Peyer's patch (tissue), 4 donors: ENCODE measurements at regions not wholly inside any gene's neighbourhood (a gene's known extent, or its start where the extent isn't known, plus 50 kb on each side); places are given as distances from the start of the nearest gene placed in this dataset.

ENCODE experiments used
- POLR2A ChIP-seq, 2 donors: fragments of 450-650 bp; IDR thresholded peaks; one replicate each; pipeline ENCODE4 v1.5.1; 2017; ENCODE audit warnings: antibody characterized with exemption in 2 of 2, mild to moderate bottlenecking in 2 of 2, moderate library complexity in 2 of 2
- TF ChIP-seq, protein P1 (sequence below), 6 experiments: fragments of 450-650 bp in 4 of 6; fragments of 200-600 bp in 2 of 6; sonication (generic) in 1 of 6; IDR thresholded peaks; one replicate each; pipeline ENCODE4 v1.5.1; 2017 to 2019; ENCODE audit warnings: antibody characterized with exemption in 6 of 6, mild to moderate bottlenecking in 3 of 6, moderate library complexity in 1 of 6

GRCh38 chr5:71794061-71794695 is 75.1 kb downstream of the CARTPT start:
- TF ChIP-seq, protein P1, sequence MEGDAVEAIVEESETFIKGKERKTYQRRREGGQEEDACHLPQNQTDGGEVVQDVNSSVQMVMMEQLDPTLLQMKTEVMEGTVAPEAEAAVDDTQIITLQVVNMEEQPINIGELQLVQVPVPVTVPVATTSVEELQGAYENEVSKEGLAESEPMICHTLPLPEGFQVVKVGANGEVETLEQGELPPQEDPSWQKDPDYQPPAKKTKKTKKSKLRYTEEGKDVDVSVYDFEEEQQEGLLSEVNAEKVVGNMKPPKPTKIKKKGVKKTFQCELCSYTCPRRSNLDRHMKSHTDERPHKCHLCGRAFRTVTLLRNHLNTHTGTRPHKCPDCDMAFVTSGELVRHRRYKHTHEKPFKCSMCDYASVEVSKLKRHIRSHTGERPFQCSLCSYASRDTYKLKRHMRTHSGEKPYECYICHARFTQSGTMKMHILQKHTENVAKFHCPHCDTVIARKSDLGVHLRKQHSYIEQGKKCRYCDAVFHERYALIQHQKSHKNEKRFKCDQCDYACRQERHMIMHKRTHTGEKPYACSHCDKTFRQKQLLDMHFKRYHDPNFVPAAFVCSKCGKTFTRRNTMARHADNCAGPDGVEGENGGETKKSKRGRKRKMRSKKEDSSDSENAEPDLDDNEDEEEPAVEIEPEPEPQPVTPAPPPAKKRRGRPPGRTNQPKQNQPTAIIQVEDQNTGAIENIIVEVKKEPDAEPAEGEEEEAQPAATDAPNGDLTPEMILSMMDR (IDR thresholded peaks at IDR 0.05): no peak
- no peak for TF ChIP-seq POLR2A (IDR thresholded peaks at IDR 0.05)
